ENCODE measurements at regions not wholly inside any gene's neighbourhood (a gene's known extent, or its start where the extent isn't known, plus 50 kb on each side); places are given as distances from the start of the nearest gene placed in this dataset.

DNA sequence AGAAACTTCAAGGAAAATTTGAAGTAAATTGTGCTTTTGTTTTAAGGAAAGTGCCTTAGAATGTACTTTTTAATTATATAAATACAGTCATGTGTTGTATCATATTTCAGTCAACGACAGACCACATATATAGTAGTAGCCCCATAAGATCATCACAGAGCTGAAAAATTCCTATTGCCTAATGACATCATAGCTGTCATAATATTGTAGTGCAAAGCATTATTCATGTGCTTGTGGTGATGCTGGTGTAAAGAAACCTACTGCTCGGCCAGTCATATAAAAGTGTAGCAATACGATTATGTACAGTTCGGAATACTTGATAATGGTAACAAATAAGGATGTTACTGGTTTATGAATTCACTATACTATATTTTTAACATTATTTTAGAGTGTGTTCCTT, 198.9 kb upstream of the SLC16A7 start (continued):
- TF ChIP-seq, protein P1, sequence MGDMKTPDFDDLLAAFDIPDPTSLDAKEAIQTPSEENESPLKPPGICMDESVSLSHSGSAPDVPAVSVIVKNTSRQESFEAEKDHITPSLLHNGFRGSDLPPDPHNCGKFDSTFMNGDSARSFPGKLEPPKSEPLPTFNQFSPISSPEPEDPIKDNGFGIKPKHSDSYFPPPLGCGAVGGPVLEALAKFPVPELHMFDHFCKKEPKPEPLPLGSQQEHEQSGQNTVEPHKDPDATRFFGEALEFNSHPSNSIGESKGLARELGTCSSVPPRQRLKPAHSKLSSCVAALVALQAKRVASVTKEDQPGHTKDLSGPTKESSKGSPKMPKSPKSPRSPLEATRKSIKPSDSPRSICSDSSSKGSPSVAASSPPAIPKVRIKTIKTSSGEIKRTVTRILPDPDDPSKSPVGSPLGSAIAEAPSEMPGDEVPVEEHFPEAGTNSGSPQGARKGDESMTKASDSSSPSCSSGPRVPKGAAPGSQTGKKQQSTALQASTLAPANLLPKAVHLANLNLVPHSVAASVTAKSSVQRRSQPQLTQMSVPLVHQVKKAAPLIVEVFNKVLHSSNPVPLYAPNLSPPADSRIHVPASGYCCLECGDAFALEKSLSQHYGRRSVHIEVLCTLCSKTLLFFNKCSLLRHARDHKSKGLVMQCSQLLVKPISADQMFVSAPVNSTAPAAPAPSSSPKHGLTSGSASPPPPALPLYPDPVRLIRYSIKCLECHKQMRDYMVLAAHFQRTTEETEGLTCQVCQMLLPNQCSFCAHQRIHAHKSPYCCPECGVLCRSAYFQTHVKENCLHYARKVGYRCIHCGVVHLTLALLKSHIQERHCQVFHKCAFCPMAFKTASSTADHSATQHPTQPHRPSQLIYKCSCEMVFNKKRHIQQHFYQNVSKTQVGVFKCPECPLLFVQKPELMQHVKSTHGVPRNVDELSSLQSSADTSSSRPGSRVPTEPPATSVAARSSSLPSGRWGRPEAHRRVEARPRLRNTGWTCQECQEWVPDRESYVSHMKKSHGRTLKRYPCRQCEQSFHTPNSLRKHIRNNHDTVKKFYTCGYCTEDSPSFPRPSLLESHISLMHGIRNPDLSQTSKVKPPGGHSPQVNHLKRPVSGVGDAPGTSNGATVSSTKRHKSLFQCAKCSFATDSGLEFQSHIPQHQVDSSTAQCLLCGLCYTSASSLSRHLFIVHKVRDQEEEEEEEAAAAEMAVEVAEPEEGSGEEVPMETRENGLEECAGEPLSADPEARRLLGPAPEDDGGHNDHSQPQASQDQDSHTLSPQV (IDR thresholded peaks at IDR 0.05) = no peak
- TF ChIP-seq MYC (IDR thresholded peaks at IDR 0.05; ENCODE audit: insufficient read depth, insufficient read length, insufficient replicate concordance, low read length, severe bottlenecking) (no peak), CREB1 (IDR thresholded peaks at IDR 0.05; ENCODE audit: low read depth) (no peak), EED (IDR thresholded peaks at IDR 0.05; ENCODE audit: low read depth) (no peak), EGR1 (IDR thresholded peaks at IDR 0.05; ENCODE audit: borderline replicate concordance in 1 of 2, low read depth in 2 of 2, low read length in 2 of 2) (no peak), MEF2A (IDR thresholded peaks at IDR 0.05; ENCODE audit: insufficient read depth, low read depth, low read length) (no peak)

DNA sequence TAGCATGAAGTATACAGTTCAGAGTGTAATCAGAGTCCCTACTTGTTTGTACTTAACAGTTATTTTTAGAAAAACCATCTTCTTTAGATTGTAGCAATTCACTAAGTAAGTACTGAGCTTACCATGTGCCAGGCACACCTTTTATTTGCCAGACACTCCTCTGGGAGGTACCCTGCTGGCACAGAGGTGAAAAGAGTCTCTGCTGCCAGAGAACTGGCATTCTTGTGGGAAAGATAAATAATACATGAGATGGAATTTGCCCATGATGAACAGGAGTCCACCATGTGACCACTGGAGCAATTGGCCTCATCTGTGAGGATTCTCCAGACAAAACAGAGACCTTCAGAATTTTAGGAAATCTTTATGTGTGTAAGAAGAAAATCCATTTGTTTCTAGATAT, 199.3 kb upstream of the SLC16A7 start:
- SMC1A ChIA-PET (ENCODE audit: uncharacterized antibody, unreplicated experiment) = no interaction called here
- Histone ChIP-seq H3K9ac (ENCODE audit: control insufficient read depth, insufficient read depth, low read length) (no peak overlapping the region), H3K4me3 (no peak overlapping the region), H3K36me3 (ENCODE audit: control insufficient read depth in 2 of 2, insufficient read depth in 2 of 2, low read length in 1 of 2) (no peaks in the 10 kb centered on the region), H3K79me2 (ENCODE audit: control insufficient read depth, insufficient read depth, low read length) (no peaks in the 10 kb centered on the region), H4K20me1 (ENCODE audit: control insufficient read depth, insufficient read depth) (no peaks in the 10 kb centered on the region), H3K27me3 (replicated peaks in 1 of 2; ENCODE audit: control insufficient read depth in 2 of 2, insufficient read depth in 2 of 2, low read length in 1 of 2) (no peaks in the 10 kb centered on the region), H3K4me1 (ENCODE audit: control insufficient read depth, insufficient read depth, low read length) (no peaks in the 10 kb centered on the region), H3K4me2 (ENCODE audit: control insufficient read depth, insufficient read depth) (no peak overlapping the region), H2AFZ (ENCODE audit: control insufficient read depth, low read depth, low read length) (no peak overlapping the region), H3K9me3 (replicated peaks; ENCODE audit: control insufficient read depth, insufficient read depth, low read length) (no peaks in the 10 kb centered on the region), H3K27ac (ENCODE audit: control insufficient read depth, insufficient read depth) (no peak overlapping the region)
- POLR2A ChIA-PET = no interaction called here
- FAIRE-seq = no peak
- TF ChIP-seq, protein P2, sequence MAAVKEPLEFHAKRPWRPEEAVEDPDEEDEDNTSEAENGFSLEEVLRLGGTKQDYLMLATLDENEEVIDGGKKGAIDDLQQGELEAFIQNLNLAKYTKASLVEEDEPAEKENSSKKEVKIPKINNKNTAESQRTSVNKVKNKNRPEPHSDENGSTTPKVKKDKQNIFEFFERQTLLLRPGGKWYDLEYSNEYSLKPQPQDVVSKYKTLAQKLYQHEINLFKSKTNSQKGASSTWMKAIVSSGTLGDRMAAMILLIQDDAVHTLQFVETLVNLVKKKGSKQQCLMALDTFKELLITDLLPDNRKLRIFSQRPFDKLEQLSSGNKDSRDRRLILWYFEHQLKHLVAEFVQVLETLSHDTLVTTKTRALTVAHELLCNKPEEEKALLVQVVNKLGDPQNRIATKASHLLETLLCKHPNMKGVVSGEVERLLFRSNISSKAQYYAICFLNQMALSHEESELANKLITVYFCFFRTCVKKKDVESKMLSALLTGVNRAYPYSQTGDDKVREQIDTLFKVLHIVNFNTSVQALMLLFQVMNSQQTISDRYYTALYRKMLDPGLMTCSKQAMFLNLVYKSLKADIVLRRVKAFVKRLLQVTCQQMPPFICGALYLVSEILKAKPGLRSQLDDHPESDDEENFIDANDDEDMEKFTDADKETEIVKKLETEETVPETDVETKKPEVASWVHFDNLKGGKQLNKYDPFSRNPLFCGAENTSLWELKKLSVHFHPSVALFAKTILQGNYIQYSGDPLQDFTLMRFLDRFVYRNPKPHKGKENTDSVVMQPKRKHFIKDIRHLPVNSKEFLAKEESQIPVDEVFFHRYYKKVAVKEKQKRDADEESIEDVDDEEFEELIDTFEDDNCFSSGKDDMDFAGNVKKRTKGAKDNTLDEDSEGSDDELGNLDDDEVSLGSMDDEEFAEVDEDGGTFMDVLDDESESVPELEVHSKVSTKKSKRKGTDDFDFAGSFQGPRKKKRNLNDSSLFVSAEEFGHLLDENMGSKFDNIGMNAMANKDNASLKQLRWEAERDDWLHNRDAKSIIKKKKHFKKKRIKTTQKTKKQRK (IDR thresholded peaks at IDR 0.05; ENCODE audit: low read depth, low read length) = no peak
- TF ChIP-seq SUZ12 (IDR thresholded peaks at IDR 0.05; ENCODE audit: unreplicated experiment) (no peak), TCF3 (IDR thresholded peaks at IDR 0.05; ENCODE audit: borderline replicate concordance, insufficient read depth, low read depth, low read length) (no peak), LARP7 (IDR thresholded peaks at IDR 0.05) (no peak), SMAD1 (IDR thresholded peaks at IDR 0.05; ENCODE audit: low read depth, partially characterized antibody) (no peak), BACH1 (IDR thresholded peaks at IDR 0.05; ENCODE audit: borderline replicate concordance) (no peak)
- TF ChIP-seq, protein P3, sequence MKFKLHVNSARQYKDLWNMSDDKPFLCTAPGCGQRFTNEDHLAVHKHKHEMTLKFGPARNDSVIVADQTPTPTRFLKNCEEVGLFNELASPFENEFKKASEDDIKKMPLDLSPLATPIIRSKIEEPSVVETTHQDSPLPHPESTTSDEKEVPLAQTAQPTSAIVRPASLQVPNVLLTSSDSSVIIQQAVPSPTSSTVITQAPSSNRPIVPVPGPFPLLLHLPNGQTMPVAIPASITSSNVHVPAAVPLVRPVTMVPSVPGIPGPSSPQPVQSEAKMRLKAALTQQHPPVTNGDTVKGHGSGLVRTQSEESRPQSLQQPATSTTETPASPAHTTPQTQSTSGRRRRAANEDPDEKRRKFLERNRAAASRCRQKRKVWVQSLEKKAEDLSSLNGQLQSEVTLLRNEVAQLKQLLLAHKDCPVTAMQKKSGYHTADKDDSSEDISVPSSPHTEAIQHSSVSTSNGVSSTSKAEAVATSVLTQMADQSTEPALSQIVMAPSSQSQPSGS (IDR thresholded peaks at IDR 0.05; ENCODE audit: low read length) = no peak
- BruUV-seq (replicated peaks) = no TSS peak
- in situ Hi-C loops (cut with MboI) = no loop called here
- DNase-seq (ENCODE audit: low read depth, low spot score) = no peak
- CTCF ChIA-PET = no interaction called here
- ATAC-seq = no peak
- RAD21 ChIA-PET (ENCODE audit: unreplicated experiment) = no interaction called here
- intact Hi-C loops (cut with micrococcal nuclease; ENCODE audit: unreplicated experiment) = no loop called here

All from GM12878 (cell line).